ENCODE measurements at regions not wholly inside any gene's neighbourhood (a gene's known extent, or its start where the extent isn't known, plus 50 kb on each side); places are given as distances from the start of the nearest gene placed in this dataset.

DNA sequence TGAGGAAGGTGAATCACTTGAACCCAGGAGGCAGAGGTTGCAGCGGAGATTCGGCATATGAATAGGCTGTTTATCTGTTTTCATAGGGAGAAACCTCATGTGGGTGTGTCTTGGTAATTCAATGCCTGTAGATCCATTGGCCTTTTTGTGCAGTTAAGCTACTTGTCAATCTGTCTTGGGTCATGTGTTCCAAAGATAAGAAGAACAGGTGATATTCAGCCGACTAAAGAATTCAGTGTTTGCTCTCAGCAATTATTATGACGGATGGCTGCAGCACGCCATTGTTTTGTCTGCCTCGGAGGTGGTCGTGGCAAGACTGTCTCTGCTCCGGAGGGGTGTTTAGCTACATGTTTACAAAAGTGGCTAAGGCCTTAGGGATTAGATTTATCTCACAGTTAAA is 573.0 kb upstream of the PCDH9 start:
- TF ChIP-seq, protein P1, sequence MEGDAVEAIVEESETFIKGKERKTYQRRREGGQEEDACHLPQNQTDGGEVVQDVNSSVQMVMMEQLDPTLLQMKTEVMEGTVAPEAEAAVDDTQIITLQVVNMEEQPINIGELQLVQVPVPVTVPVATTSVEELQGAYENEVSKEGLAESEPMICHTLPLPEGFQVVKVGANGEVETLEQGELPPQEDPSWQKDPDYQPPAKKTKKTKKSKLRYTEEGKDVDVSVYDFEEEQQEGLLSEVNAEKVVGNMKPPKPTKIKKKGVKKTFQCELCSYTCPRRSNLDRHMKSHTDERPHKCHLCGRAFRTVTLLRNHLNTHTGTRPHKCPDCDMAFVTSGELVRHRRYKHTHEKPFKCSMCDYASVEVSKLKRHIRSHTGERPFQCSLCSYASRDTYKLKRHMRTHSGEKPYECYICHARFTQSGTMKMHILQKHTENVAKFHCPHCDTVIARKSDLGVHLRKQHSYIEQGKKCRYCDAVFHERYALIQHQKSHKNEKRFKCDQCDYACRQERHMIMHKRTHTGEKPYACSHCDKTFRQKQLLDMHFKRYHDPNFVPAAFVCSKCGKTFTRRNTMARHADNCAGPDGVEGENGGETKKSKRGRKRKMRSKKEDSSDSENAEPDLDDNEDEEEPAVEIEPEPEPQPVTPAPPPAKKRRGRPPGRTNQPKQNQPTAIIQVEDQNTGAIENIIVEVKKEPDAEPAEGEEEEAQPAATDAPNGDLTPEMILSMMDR (IDR thresholded peaks at IDR 0.05; ENCODE audit: low read depth, low read length, poor library complexity, severe bottlenecking), result no peak
- no peak for TF ChIP-seq EZH2phosphoT487 (IDR thresholded peaks at IDR 0.05; ENCODE audit: borderline replicate concordance, low read length)

Measured in DOHH2 (cell line).